Activated naive CD8-positive, alpha-beta T cell treated with anti-CD3 and anti-CD28 coated beads, Interleukin-2, amount 10 ng/mL, durations not matched to agents 7 days and 5 days (primary cell): ENCODE measurements at regions not wholly inside any gene's neighbourhood (a gene's known extent, or its start where the extent isn't known, plus 50 kb on each side); places are given as distances from the start of the nearest gene placed in this dataset.

Source experiments
- ATAC-seq: fragments of 150-1000 bp; cut with Tn5 transposase; one replicate; pipeline ENCODE4 v1.10.0; 2021; ENCODE audit warnings: low read depth, moderate library complexity
- POLR2A ChIA-PET: fragments of 350-600 bp; sonication (Branson Sonifier 250); formaldehyde crosslinking; loops from one replicate; lab custom pipeline; 2021; ENCODE audit warnings: antibody characterized with exemption; lab: Charles Lee
- DNase-seq: peaks from one replicate; pipeline ENCODE4 v3.0.0; 2021
- H3K27ac Mint-ChIP-seq: one replicate; pipeline ENCODE4 v1.8.0; 2022; ENCODE audit warnings: mild to moderate bottlenecking, mixed read lengths
- H3K27me3 Mint-ChIP-seq: one replicate; pipeline ENCODE4 v1.8.0; 2022; ENCODE audit warnings: mild to moderate bottlenecking, moderate library complexity, mixed read lengths
- H3K36me3 Mint-ChIP-seq: one replicate; pipeline ENCODE4 v1.8.0; 2021; ENCODE audit warnings: mild to moderate bottlenecking, mixed read lengths
- H3K4me1 Mint-ChIP-seq: one replicate; pipeline ENCODE4 v1.8.0; 2021; ENCODE audit warnings: mixed read lengths
- H3K4me3 Mint-ChIP-seq: one replicate; pipeline ENCODE4 v1.8.0; 2022; ENCODE audit warnings: mild to moderate bottlenecking, moderate library complexity, mixed read lengths
- H3K9me3 Mint-ChIP-seq: one replicate; pipeline ENCODE4 v1.8.0; 2021; ENCODE audit warnings: mixed read lengths

DNA sequence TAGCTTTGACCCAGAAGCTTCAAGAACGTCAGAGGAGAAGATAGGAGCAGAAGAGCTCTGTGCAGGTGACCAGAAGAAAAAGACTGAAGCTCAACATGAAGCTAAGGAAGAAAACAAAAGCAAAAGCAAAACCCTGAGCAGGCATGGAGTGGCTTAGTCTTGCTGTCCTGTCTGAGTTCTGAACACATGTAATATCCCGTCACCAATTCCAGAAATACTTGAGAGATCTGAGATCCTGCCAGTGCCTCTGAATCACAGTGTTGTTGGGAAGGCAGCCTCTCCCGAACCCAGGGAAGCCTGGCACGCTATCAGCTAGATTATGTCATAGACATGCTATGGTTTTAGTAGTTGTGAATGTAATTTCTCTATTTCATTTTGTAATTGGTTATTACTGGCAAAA is 235.7 kb downstream of the ICE1 start:
- Mint-ChIP-seq H3K4me1 (no peaks in the 10 kb centered on the region), H3K27ac (no peak overlapping the region), H3K27me3 (peaks cover 7% of the 10 kb centered on the region), H3K9me3 (peaks cover 2% of the 10 kb centered on the region), H3K4me3 (no peak overlapping the region), H3K36me3 (no peaks in the 10 kb centered on the region)
- DNase-seq, result no peak
- POLR2A ChIA-PET, result no interaction called here
- ATAC-seq, result no peak

DNA sequence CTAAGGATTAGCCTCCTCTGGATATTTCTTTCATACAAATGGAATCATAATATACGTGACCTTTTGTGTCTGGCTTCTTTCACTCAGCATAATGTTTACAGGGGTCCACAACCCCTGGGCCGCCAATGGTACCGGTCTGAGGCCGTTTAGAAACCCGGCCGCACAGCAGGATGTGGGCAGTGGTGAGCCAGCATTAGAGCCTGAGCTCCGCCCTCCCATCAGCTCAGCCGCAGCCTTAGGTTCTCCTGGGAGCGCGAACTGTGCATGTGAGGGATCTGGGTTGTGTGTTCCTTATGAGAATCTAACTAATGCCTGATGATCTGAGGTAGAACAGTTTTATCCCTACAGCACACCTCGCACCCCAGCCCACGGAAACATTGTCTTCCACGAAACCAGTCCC is 229.7 kb downstream of the ICE1 start:
- Mint-ChIP-seq H3K36me3 (no peaks in the 10 kb centered on the region), H3K4me1 (no peaks in the 10 kb centered on the region), H3K27ac (no peak overlapping the region), H3K9me3 (peaks cover 3% of the 10 kb centered on the region), H3K4me3 (no peak overlapping the region), H3K27me3 (peaks cover 7% of the 10 kb centered on the region)
- ATAC-seq, result no peak
- DNase-seq, result no peak
- POLR2A ChIA-PET, result no interaction called here

DNA sequence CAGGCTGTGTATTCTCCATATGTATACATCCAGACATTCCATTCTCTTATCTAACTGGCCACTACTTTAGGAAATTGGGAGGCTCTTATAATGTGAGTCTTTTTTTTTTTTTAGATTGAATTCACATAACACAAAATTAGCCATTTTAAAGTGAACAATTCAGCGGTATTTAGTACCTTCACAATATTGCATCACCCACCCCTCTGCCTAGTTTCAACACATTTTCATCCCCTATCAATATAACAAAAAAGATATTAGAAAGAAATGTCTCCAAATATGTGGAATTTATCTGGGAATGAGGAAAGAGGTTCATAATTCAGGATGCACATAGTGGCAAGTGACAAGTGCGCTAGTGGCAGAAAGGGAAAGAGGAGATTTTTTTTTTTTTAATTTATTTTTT is 228.5 kb downstream of the ICE1 start:
- no peak overlapping the region for H3K27ac Mint-ChIP-seq
- H3K4me3 Mint-ChIP-seq, result no peak overlapping the region
- DNase-seq (no peak), ATAC-seq (no peak)
- POLR2A ChIA-PET, result no interaction called here
- peaks cover 2% of the 10 kb centered on the region for H3K27me3 Mint-ChIP-seq
- peaks cover 3% of the 10 kb centered on the region for H3K9me3 Mint-ChIP-seq
- H3K36me3 Mint-ChIP-seq, result no peaks in the 10 kb centered on the region
- no peaks in the 10 kb centered on the region for H3K4me1 Mint-ChIP-seq

- POLR2A ChIA-PET, result no interaction called here
- Mint-ChIP-seq H3K27me3 (no peaks in the 10 kb centered on the region), H3K9me3 (peaks cover 3% of the 10 kb centered on the region), H3K4me1 (no peaks in the 10 kb centered on the region), H3K27ac (no peak overlapping the region), H3K4me3 (no peak overlapping the region), H3K36me3 (no peaks in the 10 kb centered on the region)
- DNase-seq, result no peak
- no peak for ATAC-seq
These were observed 227.8 kb downstream of the ICE1 start for GRCh38 chr5:5650242-5650641.

DNA sequence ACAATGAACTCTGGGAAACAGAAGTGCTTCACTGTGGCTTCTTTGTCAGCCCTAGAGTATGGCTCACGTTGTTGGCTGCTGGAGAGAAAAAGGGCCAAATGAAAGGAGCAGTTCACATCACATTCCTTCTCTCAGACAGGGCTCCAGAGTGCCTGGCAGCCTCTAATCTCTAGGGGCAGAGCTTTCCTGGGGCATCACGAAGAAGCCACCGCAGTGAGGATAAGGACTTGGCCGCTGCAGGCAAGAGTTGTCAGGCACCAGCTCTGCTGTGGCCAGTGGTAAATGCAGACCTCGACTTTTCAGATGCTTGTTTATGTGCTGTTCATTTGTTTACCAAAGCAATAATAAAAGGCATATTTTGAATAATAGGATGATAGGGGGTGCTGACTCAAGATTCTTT is 227.2 kb downstream of the ICE1 start:
- POLR2A ChIA-PET, result no interaction called here
- no peak for DNase-seq
- Mint-ChIP-seq H3K27ac (no peak overlapping the region), H3K27me3 (no peaks in the 10 kb centered on the region), H3K9me3 (peaks cover 3% of the 10 kb centered on the region), H3K4me3 (no peak overlapping the region), H3K4me1 (no peaks in the 10 kb centered on the region), H3K36me3 (no peaks in the 10 kb centered on the region)
- no peak for ATAC-seq

DNA sequence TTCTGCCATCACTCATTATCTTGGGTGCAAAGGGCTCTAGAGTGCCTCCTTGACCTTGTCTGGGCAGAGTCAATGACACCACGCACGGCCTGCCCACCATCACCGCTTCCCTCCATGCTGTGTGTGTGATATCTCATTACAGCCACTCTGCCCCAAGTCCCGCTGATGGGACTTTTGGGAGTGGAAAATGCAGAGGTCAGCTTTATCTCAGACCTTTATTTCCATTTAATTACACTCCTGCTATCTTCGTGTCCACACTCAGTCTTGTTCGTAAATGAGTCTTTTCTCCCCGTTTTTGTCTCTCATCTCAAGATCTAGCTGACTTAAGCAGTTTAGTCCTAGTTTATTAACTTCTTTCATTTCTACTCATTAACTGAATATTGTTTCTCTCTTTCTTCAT is 226.2 kb downstream of the ICE1 start:
- Mint-ChIP-seq H3K4me1 (no peaks in the 10 kb centered on the region), H3K36me3 (no peaks in the 10 kb centered on the region), H3K27ac (no peak overlapping the region), H3K27me3 (peaks cover under 1% of the 10 kb centered on the region), H3K4me3 (no peak overlapping the region), H3K9me3 (peaks cover 3% of the 10 kb centered on the region)
- ATAC-seq (no peak), DNase-seq (no peak)
- POLR2A ChIA-PET, result no interaction called here

GRCh38 chr5:5645891-5646290 is 223.4 kb downstream of the ICE1 start:
- Mint-ChIP-seq H3K27me3 (peaks cover 4% of the 10 kb centered on the region), H3K9me3 (peaks cover 2% of the 10 kb centered on the region), H3K4me3 (no peak overlapping the region), H3K4me1 (no peaks in the 10 kb centered on the region), H3K36me3 (no peaks in the 10 kb centered on the region), H3K27ac (no peak overlapping the region)
- DNase-seq (no peak), ATAC-seq (no peak)
- POLR2A ChIA-PET, result no interaction called here

DNA sequence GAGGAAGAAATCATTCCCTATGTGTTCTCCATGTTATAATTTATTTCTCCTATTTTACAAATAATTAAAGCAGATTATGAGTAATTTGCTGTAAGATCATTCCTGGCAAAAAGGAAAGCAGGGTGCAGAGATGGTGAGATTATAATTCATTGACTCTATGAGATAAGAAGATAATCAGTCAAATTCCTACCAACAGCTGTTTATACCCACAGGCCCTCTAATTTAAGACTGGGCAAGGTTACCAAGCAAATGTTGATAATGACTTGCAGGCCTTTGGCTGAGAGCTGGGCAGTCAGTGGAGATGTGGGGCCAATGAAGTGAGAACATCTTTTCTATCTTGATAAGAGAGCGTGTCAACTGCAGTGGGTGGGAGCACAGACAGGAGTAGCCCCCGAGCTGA is 222.7 kb downstream of the ICE1 start:
- ATAC-seq (no peak), DNase-seq (no peak)
- Mint-ChIP-seq H3K27me3 (peaks cover 4% of the 10 kb centered on the region), H3K9me3 (peaks cover 2% of the 10 kb centered on the region), H3K36me3 (no peaks in the 10 kb centered on the region), H3K4me3 (no peak overlapping the region), H3K27ac (no peak overlapping the region), H3K4me1 (no peaks in the 10 kb centered on the region)
- POLR2A ChIA-PET, result no interaction called here

GRCh38 chr5:5644249-5644648 is 221.8 kb downstream of the ICE1 start:
- DNase-seq (no peak), ATAC-seq (no peak)
- Mint-ChIP-seq H3K27me3 (peaks cover 4% of the 10 kb centered on the region), H3K27ac (no peak overlapping the region), H3K4me3 (no peak overlapping the region), H3K4me1 (no peaks in the 10 kb centered on the region), H3K36me3 (no peaks in the 10 kb centered on the region), H3K9me3 (peaks cover 2% of the 10 kb centered on the region)
- POLR2A ChIA-PET, result no interaction called here

DNA sequence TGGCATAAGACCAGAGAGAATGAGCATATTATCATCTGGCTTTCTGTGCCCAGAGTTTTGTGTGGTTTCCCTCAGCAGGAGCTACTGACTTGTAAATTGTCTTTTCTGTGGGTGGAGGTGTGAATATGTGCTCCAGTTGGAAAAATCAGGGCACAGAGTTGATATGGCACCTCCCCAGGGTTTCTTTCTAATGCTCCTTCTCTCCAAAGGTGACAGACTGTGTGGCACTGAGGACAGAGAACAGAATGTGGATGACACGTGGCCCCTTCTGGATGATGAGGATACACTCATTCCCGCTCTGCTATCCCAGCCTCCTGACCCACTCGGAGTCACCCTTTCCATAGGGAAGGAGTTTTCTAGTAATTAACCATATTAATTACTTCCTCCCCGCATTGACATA is 221.0 kb downstream of the ICE1 start:
- no peak for ATAC-seq

GRCh38 chr5:5638211-5638610 is 215.7 kb downstream of the ICE1 start:
- H3K27me3 Mint-ChIP-seq, result peaks cover 7% of the 10 kb centered on the region
- no peak for DNase-seq
- no peaks in the 10 kb centered on the region for H3K4me1 Mint-ChIP-seq
- H3K9me3 Mint-ChIP-seq, result no peaks in the 10 kb centered on the region
- no peak for ATAC-seq
- H3K27ac Mint-ChIP-seq, result no peak overlapping the region
- H3K4me3 Mint-ChIP-seq, result no peak overlapping the region
- POLR2A ChIA-PET, result no interaction called here
- H3K36me3 Mint-ChIP-seq, result no peaks in the 10 kb centered on the region

More for the DNA sequence above, 221.0 kb downstream of the ICE1 start:
- Mint-ChIP-seq H3K36me3 (no peaks in the 10 kb centered on the region), H3K4me3 (no peak overlapping the region), H3K9me3 (no peaks in the 10 kb centered on the region), H3K27ac (no peak overlapping the region), H3K4me1 (no peaks in the 10 kb centered on the region), H3K27me3 (peaks cover 4% of the 10 kb centered on the region)
- POLR2A ChIA-PET, result no interaction called here
- no peak for DNase-seq

- POLR2A ChIA-PET, result no interaction called here
- no peak for DNase-seq
- H3K4me1 Mint-ChIP-seq, result no peaks in the 10 kb centered on the region
- H3K27me3 Mint-ChIP-seq, result peaks cover 6% of the 10 kb centered on the region
- no peak overlapping the region for H3K4me3 Mint-ChIP-seq
- H3K9me3 Mint-ChIP-seq, result no peaks in the 10 kb centered on the region
- no peak for ATAC-seq
- no peaks in the 10 kb centered on the region for H3K36me3 Mint-ChIP-seq
- H3K27ac Mint-ChIP-seq, result no peak overlapping the region
These were observed 214.7 kb downstream of the ICE1 start for GRCh38 chr5:5637173-5637572.

GRCh38 chr5:5634817-5635216 is 212.3 kb downstream of the ICE1 start:
- POLR2A ChIA-PET, result no interaction called here
- no peaks in the 10 kb centered on the region for H3K36me3 Mint-ChIP-seq
- H3K27me3 Mint-ChIP-seq, result peaks cover 10% of the 10 kb centered on the region
- H3K4me1 Mint-ChIP-seq, result no peaks in the 10 kb centered on the region
- ATAC-seq (no peak), DNase-seq (no peak)
- H3K4me3 Mint-ChIP-seq, result no peak overlapping the region
- no peak overlapping the region for H3K27ac Mint-ChIP-seq
- H3K9me3 Mint-ChIP-seq, result no peaks in the 10 kb centered on the region

DNA sequence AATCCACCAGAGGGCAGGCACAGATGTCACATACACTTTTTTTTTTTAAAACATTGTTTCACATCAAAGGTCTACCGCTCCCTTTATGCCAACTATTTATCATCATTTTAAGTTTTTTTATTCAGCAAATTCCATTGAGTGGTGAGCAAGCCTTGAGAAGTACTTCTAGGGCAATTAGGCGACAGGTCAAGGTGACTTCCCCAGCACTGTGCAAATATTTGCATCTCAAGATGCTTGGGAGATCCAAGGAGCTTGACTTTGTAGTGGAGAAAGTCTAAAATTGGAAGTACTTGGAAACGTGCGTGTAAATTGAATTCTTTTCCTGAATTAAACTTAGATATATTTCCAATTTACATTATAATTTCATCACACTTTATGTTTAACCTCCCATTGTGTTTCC is 211.1 kb downstream of the ICE1 start:
- Mint-ChIP-seq H3K9me3 (no peaks in the 10 kb centered on the region), H3K4me3 (no peak overlapping the region), H3K4me1 (no peaks in the 10 kb centered on the region), H3K36me3 (no peaks in the 10 kb centered on the region), H3K27ac (no peak overlapping the region), H3K27me3 (peaks cover 10% of the 10 kb centered on the region)
- DNase-seq (no peak), ATAC-seq (no peak)
- POLR2A ChIA-PET, result no interaction called here

- ATAC-seq, result no peak
- H3K36me3 Mint-ChIP-seq, result no peaks in the 10 kb centered on the region
- no peaks in the 10 kb centered on the region for H3K4me1 Mint-ChIP-seq
- no peak overlapping the region for H3K27ac Mint-ChIP-seq
- no peaks in the 10 kb centered on the region for H3K9me3 Mint-ChIP-seq
- H3K4me3 Mint-ChIP-seq, result no peak overlapping the region
- POLR2A ChIA-PET, result no interaction called here
- peaks cover 6% of the 10 kb centered on the region for H3K27me3 Mint-ChIP-seq
- no peak for DNase-seq
These were observed 210.2 kb downstream of the ICE1 start for GRCh38 chr5:5632678-5633077.
